ENCODE measurements at regions not wholly inside any gene's neighbourhood (a gene's known extent, or its start where the extent isn't known, plus 50 kb on each side); places are given as distances from the start of the nearest gene placed in this dataset.
"Not testable (repeated sequence)": the region's sequence is repeated elsewhere in the genome, so short reads cannot be mapped to it uniquely, and the experiment has no call there.

DNA sequence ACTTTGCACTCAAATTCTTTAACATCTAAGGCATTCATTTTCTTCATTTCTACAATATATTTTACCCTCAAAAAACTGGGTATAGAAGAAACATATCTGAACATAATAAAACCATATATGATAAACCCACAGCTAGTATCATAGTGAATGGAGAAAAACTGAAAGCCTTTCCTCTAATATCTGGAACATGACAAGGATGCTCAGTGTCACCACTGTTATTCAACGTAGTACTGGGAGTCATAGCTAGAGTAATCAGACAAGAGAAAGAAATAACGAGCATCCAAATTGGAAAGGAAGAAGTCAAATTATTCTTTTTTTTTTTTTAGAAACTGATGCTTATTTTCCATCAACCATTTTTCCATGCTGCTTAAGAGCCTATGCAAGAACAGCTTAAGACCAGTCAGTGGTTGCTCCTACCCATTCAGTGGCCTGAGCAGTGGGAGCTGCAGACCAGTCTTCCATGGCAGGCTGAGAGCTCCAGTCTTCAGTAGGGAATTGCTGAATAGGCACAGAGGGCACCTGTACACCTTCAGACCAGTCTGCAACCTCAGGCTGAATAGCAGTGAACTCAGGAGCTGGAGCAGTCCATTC, 58.0 kb upstream of the RAP1B start:
- not testable (repeated sequence) for H3K4me1 ChIP-seq (ENCODE audit: control insufficient read depth, low read depth, low read length); H2BK5ac ChIP-seq (ENCODE audit: low read length); H2AK5ac ChIP-seq (ENCODE audit: low read length); H2BK120ac ChIP-seq (ENCODE audit: low read depth, low read length); H4K5ac ChIP-seq (ENCODE audit: low read length); H3K4ac ChIP-seq (ENCODE audit: low read depth, low read length); H3K56ac ChIP-seq (ENCODE audit: low read length); H3K18ac ChIP-seq (ENCODE audit: low read length); H3K4me3 ChIP-seq (ENCODE audit: low read length); H3K27me3 ChIP-seq (ENCODE audit: insufficient read depth, low read length, poor library complexity); DNase-seq; H3K27ac ChIP-seq (ENCODE audit: low read depth, low read length); H3K79me1 ChIP-seq (ENCODE audit: low read length); H4K8ac ChIP-seq (ENCODE audit: low read depth, low read length); H3K9ac ChIP-seq (ENCODE audit: low read length); H3K36me3 ChIP-seq (ENCODE audit: control insufficient read depth, insufficient read depth, low read length); H2BK15ac ChIP-seq (replicated peaks; ENCODE audit: low read depth); H3K79me2 ChIP-seq (ENCODE audit: control insufficient read depth, insufficient read depth, low read length); H3K4me2 ChIP-seq (ENCODE audit: low read length); H3K23ac ChIP-seq (ENCODE audit: low read length)
- no CpG with 5 or more reads among the region's 2 CpGs for WGBS (ENCODE audit: extremely low coverage, insufficient coverage, low lambda C conversion rate)

DNA sequence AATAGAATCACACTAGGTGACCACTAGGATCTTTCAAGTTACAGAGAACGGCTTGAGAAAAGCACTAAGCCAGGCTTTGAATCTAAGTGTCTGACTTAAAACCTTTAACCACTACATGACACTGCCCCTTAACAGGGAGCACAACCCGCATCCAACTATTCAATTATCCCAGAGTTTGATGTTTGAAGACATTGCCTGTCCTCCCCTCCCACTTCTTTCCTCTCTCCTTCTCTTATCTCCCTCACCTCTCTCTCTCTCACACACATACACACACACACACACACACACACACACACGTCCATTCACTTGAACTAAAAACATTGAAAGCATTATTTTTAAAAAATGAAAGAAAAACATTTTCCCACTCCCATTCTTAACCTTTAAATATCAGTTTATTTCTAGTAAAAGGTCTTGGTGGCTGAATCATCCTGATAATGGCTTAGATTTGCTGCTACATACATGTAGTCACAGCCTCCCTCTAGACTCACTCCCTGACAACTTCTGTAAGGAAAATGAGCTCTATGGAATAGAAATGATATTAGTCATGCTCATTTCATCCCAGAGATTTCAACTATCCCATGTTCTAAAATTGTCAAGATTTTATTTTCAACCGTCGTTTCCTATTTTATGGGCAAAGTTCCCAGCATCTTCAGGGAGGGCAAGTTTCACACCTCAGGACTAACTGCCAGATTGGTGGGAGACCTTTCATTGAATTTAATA, 53.5 kb upstream of the RAP1B start:
- Histone ChIP-seq H2BK120ac (ENCODE audit: low read depth, low read length) (no peak overlapping the region), H3K36me3 (ENCODE audit: control insufficient read depth, insufficient read depth, low read length) (no peaks in the 10 kb centered on the region), H3K4me1 (ENCODE audit: control insufficient read depth, low read depth, low read length) (peaks cover 2% of the 10 kb centered on the region), H4K5ac (ENCODE audit: low read length) (no peak overlapping the region), H3K23ac (ENCODE audit: low read length) (no peak overlapping the region), H3K4me3 (ENCODE audit: low read length) (no peak overlapping the region), H3K18ac (ENCODE audit: low read length) (no peak overlapping the region), H2BK5ac (ENCODE audit: low read length) (no peak overlapping the region), H3K27me3 (ENCODE audit: insufficient read depth, low read length, poor library complexity) (no peaks in the 10 kb centered on the region), H3K9ac (ENCODE audit: low read length) (no peak overlapping the region), H4K8ac (ENCODE audit: low read depth, low read length) (no peak overlapping the region), H3K4me2 (ENCODE audit: low read length) (no peak overlapping the region), H3K4ac (ENCODE audit: low read depth, low read length) (no peak overlapping the region), H3K79me2 (ENCODE audit: control insufficient read depth, insufficient read depth, low read length) (no peaks in the 10 kb centered on the region), H3K56ac (ENCODE audit: low read length) (no peak overlapping the region), H3K79me1 (ENCODE audit: low read length) (no peaks in the 10 kb centered on the region), H3K27ac (ENCODE audit: low read depth, low read length) (no peak overlapping the region), H2BK15ac (replicated peaks; ENCODE audit: low read depth) (no peak overlapping the region), H2AK5ac (ENCODE audit: low read length) (no peak overlapping the region)
- DNase-seq: no peak
- WGBS (ENCODE audit: extremely low coverage, insufficient coverage, low lambda C conversion rate): 100% methylated on average over 1 of the region's 5 CpGs

DNA sequence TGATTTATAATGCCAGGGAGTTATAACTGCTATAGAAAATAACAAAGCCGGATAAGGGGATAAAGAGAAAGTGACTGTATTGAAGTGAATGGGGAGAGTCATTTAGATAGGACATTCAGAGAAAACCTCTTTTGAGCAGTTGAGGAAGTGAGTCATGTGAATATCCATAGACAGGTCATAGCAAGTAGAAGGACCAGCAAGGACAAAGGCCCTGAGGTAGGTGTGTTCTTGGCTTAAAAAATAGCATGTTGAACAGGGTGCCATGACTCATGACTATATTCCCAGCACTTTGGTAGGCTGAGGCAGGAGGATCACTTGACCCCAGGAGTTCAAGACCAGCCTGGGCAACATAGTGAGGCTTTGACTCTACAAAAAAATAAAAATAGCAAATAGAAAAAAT, 51.5 kb upstream of the RAP1B start:
- H3K18ac ChIP-seq (ENCODE audit: low read length): no peak overlapping the region
- no CpG with 5 or more reads among the region's 1 CpG for WGBS (ENCODE audit: extremely low coverage, insufficient coverage, low lambda C conversion rate)
- no peak overlapping the region for H3K4ac ChIP-seq (ENCODE audit: low read depth, low read length)
- no peaks in the 10 kb centered on the region for H3K36me3 ChIP-seq (ENCODE audit: control insufficient read depth, insufficient read depth, low read length)
- H2BK5ac ChIP-seq (ENCODE audit: low read length): no peak overlapping the region
- peaks cover 2% of the 10 kb centered on the region for H3K4me1 ChIP-seq (ENCODE audit: control insufficient read depth, low read depth, low read length)
- no peak overlapping the region for H2BK120ac ChIP-seq (ENCODE audit: low read depth, low read length)
- no peak overlapping the region for H3K23ac ChIP-seq (ENCODE audit: low read length)
- H3K79me2 ChIP-seq (ENCODE audit: control insufficient read depth, insufficient read depth, low read length): no peaks in the 10 kb centered on the region
- H4K8ac ChIP-seq (ENCODE audit: low read depth, low read length): no peak overlapping the region
- no peak overlapping the region for H3K9ac ChIP-seq (ENCODE audit: low read length)
- no peak overlapping the region for H3K56ac ChIP-seq (ENCODE audit: low read length)
- H3K4me3 ChIP-seq (ENCODE audit: low read length): no peak overlapping the region
- H3K27me3 ChIP-seq (ENCODE audit: insufficient read depth, low read length, poor library complexity): no peaks in the 10 kb centered on the region
- DNase-seq: no peak
- no peak overlapping the region for H3K27ac ChIP-seq (ENCODE audit: low read depth, low read length)
- H4K5ac ChIP-seq (ENCODE audit: low read length): no peak overlapping the region
- H3K4me2 ChIP-seq (ENCODE audit: low read length): no peak overlapping the region
- no peaks in the 10 kb centered on the region for H3K79me1 ChIP-seq (ENCODE audit: low read length)
- no peak overlapping the region for H2AK5ac ChIP-seq (ENCODE audit: low read length)
- no peak overlapping the region for H2BK15ac ChIP-seq (replicated peaks; ENCODE audit: low read depth)

DNA sequence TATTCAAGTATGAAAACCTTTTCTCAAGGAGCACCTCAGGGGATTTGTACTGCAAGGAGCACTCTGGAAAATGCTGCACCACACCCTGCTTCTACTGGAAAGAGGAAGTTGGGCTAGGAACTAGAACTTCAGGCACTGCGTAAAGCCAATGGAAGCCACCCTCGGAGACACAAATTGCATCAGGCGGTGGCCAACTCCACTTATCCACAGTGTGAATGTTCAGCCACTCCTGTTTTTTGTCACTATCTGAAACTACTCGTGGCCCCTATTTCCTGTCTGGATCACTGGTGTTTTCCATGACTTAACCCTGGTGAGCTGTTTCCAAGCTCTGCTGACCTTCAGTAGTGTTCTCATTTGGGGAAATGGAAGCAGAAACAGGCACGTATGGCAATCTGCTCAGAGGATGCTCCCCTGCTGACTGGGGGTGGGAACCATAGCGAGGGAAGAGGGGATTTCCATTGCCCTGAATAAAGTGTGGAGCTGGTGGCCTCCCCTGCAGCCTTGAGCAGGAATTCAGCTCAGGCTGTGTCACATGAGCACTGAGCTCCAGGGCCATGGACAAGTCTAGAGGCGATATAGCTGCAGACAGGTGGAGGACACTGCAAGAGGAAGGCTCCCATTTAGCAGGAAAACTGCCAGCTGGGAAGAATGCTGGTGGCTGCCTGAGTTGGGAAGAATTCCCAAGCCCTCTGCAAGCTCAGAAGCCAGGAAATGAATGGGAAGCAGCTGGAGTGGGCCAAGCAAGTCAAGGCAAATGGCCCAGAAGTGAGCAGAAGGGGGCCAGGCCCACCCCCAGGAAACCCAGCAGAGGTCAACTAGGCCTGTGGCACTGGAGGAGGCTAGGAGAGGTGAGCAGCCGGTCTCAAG, 50.5 kb upstream of the RAP1B start:
- no CpG with 5 or more reads among the region's 8 CpGs for WGBS (ENCODE audit: extremely low coverage, insufficient coverage, low lambda C conversion rate)
- no peak overlapping the region for H3K9ac ChIP-seq (ENCODE audit: low read length)
- no peak overlapping the region for H4K8ac ChIP-seq (ENCODE audit: low read depth, low read length)
- peak; percentile 63 for DNase-seq
- peaks cover 2% of the 10 kb centered on the region for H3K4me1 ChIP-seq (ENCODE audit: control insufficient read depth, low read depth, low read length)
- H3K56ac ChIP-seq (ENCODE audit: low read length): peak overlapping the region; percentile 12
- peak overlapping the region; percentile 14 for H3K27ac ChIP-seq (ENCODE audit: low read depth, low read length)
- H3K4me2 ChIP-seq (ENCODE audit: low read length): no peak overlapping the region
- no peaks in the 10 kb centered on the region for H3K79me2 ChIP-seq (ENCODE audit: control insufficient read depth, insufficient read depth, low read length)
- H2BK5ac ChIP-seq (ENCODE audit: low read length): no peak overlapping the region
- H3K36me3 ChIP-seq (ENCODE audit: control insufficient read depth, insufficient read depth, low read length): no peaks in the 10 kb centered on the region
- H3K27me3 ChIP-seq (ENCODE audit: insufficient read depth, low read length, poor library complexity): no peaks in the 10 kb centered on the region
- no peak overlapping the region for H4K5ac ChIP-seq (ENCODE audit: low read length)
- no peak overlapping the region for H3K23ac ChIP-seq (ENCODE audit: low read length)
- H2AK5ac ChIP-seq (ENCODE audit: low read length): no peak overlapping the region
- no peak overlapping the region for H2BK15ac ChIP-seq (replicated peaks; ENCODE audit: low read depth)
- H2BK120ac ChIP-seq (ENCODE audit: low read depth, low read length): no peak overlapping the region
- H3K4ac ChIP-seq (ENCODE audit: low read depth, low read length): no peak overlapping the region
- no peaks in the 10 kb centered on the region for H3K79me1 ChIP-seq (ENCODE audit: low read length)
- H3K18ac ChIP-seq (ENCODE audit: low read length): no peak overlapping the region
- no peak overlapping the region for H3K4me3 ChIP-seq (ENCODE audit: low read length)

DNA sequence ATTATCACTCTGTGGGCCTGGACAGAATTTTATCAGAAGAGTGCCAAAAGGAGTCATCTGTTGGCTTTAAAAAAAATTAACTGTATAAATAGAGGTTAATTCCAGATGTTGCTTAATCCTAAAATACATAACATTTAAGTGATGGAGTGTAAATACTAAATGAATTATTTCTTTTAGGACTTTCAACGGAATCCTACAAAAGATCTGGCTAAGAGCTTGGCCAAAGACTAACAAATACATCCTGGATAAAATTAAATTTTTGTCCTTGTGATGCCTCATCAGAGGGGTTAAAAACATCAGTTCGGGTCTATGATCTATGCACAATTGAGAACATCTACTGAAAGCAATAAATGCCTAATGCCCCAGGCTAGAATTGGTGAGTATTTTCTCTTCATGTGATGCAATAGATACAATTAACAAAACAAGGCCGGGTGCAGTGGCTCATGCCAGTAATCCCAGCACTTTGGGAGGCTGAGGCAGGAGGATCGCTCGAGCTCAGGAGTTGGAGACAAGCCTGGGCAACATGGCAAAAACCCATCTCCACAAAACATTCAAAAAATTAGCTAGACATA, 49.8 kb upstream of the RAP1B start:
- Histone ChIP-seq H3K23ac (ENCODE audit: low read length) (no peak overlapping the region), H2BK15ac (replicated peaks; ENCODE audit: low read depth) (no peak overlapping the region), H2BK5ac (ENCODE audit: low read length) (no peak overlapping the region), H3K79me1 (ENCODE audit: low read length) (no peaks in the 10 kb centered on the region), H3K4me2 (ENCODE audit: low read length) (no peak overlapping the region), H3K79me2 (ENCODE audit: control insufficient read depth, insufficient read depth, low read length) (no peaks in the 10 kb centered on the region), H3K4me1 (ENCODE audit: control insufficient read depth, low read depth, low read length) (peaks cover 2% of the 10 kb centered on the region), H3K9ac (ENCODE audit: low read length) (no peak overlapping the region), H3K27ac (ENCODE audit: low read depth, low read length) (peak overlapping the region; percentile 14), H3K4ac (ENCODE audit: low read depth, low read length) (no peak overlapping the region), H3K56ac (ENCODE audit: low read length) (no peak overlapping the region), H3K18ac (ENCODE audit: low read length) (no peak overlapping the region), H4K8ac (ENCODE audit: low read depth, low read length) (no peak overlapping the region), H2AK5ac (ENCODE audit: low read length) (no peak overlapping the region), H3K4me3 (ENCODE audit: low read length) (no peak overlapping the region), H2BK120ac (ENCODE audit: low read depth, low read length) (no peak overlapping the region), H3K27me3 (ENCODE audit: insufficient read depth, low read length, poor library complexity) (no peaks in the 10 kb centered on the region), H4K5ac (ENCODE audit: low read length) (no peak overlapping the region), H3K36me3 (ENCODE audit: control insufficient read depth, insufficient read depth, low read length) (no peaks in the 10 kb centered on the region)
- no CpG with 5 or more reads among the region's 5 CpGs for WGBS (ENCODE audit: extremely low coverage, insufficient coverage, low lambda C conversion rate)
- DNase-seq: no peak

Measured in mesendoderm (in vitro differentiated cells).